ENCODE measurements at regions not wholly inside any gene's neighbourhood (a gene's known extent, or its start where the extent isn't known, plus 50 kb on each side); places are given as distances from the start of the nearest gene placed in this dataset.

GRCh38 chr18:2391470-2391869, 179.8 kb downstream of the METTL4 start:
- no peak for DNase-seq (ENCODE audit: low spot score)
- TF ChIP-seq CTCF (IDR thresholded peaks at IDR 0.05; ENCODE audit: extremely low read depth, insufficient read depth, missing control alignments), result no peak
- in situ Hi-C loops (cut with MboI; ENCODE audit: low pct_unique_long_range_greater_than_20kb, low sequenced_read_pairs, unreplicated experiment), result no loop called here

GRCh38 chr18:2392446-2392845, 178.9 kb downstream of the METTL4 start:
- DNase-seq (ENCODE audit: low spot score), result no peak
- no peak for TF ChIP-seq CTCF (IDR thresholded peaks at IDR 0.05; ENCODE audit: extremely low read depth, insufficient read depth, missing control alignments)
- in situ Hi-C loops (cut with MboI; ENCODE audit: low pct_unique_long_range_greater_than_20kb, low sequenced_read_pairs, unreplicated experiment), result no loop called here

GRCh38 chr18:2394684-2395083, 176.6 kb downstream of the METTL4 start:
- DNase-seq (ENCODE audit: low spot score), result no peak
- no peak for TF ChIP-seq CTCF (IDR thresholded peaks at IDR 0.05; ENCODE audit: extremely low read depth, insufficient read depth, missing control alignments)
- in situ Hi-C loops (cut with MboI; ENCODE audit: low pct_unique_long_range_greater_than_20kb, low sequenced_read_pairs, unreplicated experiment), result no loop called here

GRCh38 chr18:2395427-2396161, 175.7 kb downstream of the METTL4 start:
- TF ChIP-seq CTCF (IDR thresholded peaks at IDR 0.05; ENCODE audit: extremely low read depth, insufficient read depth, missing control alignments), result no peak
- no peak for DNase-seq (ENCODE audit: low spot score)
- in situ Hi-C loops (cut with MboI; ENCODE audit: low pct_unique_long_range_greater_than_20kb, low sequenced_read_pairs, unreplicated experiment), result no loop called here

DNA sequence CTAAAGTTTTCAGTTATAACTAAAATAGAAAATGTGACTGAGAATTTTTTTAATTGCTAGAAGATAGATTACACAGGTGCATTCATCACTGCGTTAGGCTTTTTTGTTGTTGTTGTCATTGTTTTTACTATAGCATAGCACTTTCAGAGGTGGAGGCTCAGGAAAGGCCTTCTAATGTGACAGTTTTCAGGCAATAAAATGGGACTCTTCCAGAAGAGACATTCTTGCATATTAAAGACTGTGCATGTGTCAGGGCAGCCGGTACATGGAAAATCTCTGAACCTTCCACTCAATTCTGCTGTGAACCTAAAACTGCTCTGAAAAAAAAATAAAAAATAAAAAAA, 175.2 kb downstream of the METTL4 start:
- no peak for TF ChIP-seq CTCF (IDR thresholded peaks at IDR 0.05; ENCODE audit: extremely low read depth, insufficient read depth, missing control alignments)
- in situ Hi-C loops (cut with MboI; ENCODE audit: low pct_unique_long_range_greater_than_20kb, low sequenced_read_pairs, unreplicated experiment), result no loop called here
- no peak for DNase-seq (ENCODE audit: low spot score)

DNA sequence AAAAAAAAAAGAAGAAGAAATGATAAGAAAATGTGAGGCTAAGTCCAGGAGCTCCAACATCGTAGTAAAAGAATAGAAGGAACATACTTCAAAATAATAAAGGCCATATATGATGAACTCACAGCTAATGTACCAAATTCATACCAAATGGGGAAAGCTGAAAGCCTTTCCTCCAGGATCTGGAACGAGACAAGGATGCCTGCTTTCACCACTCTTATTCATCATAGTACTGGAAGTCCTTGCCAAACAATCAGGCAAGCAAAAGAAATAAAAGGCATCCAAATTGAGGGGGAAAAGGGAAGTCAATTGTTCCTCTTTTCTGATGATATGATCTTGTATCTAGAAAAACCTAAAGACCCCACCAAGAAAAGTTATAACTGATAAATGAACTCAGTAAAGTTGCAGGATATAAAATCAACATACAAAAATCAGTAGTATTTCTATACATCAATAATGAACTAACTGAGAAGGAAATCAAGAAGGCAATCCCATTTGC, 170.6 kb downstream of the METTL4 start:
- DNase-seq (ENCODE audit: low spot score), result no peak
- in situ Hi-C loops (cut with MboI; ENCODE audit: low pct_unique_long_range_greater_than_20kb, low sequenced_read_pairs, unreplicated experiment), result no loop called here
- no peak for TF ChIP-seq CTCF (IDR thresholded peaks at IDR 0.05; ENCODE audit: extremely low read depth, insufficient read depth, missing control alignments)

Data from GM13977 (cell line).